Trophoblast cell (in vitro differentiated cells and primary cell): ENCODE measurements at regions not wholly inside any gene's neighbourhood (a gene's known extent, or its start where the extent isn't known, plus 50 kb on each side); places are given as distances from the start of the nearest gene placed in this dataset.
A peak's percentile ranks its signal among the peaks of the same experiment; 100 is the strongest.

Source experiments
- DNase-seq, 2 donors: peaks; one replicate each; pipeline ENCODE4 v3.0.0-alpha.2; 2016
- H2AFZ ChIP-seq: 2 replicates; pipeline ENCODE4 v1.6.1; 2013; ENCODE audit warnings: low read length, moderate library complexity, mild to moderate bottlenecking; ENCODE audit not compliant: insufficient read depth, poor library complexity
- H2AK5ac ChIP-seq: 2 replicates; pipeline ENCODE4 v1.6.1; 2013; ENCODE audit warnings: mild to moderate bottlenecking, low read length
- H2BK120ac ChIP-seq: 2 replicates; pipeline ENCODE4 v1.6.1; 2013; ENCODE audit warnings: low read length, mild to moderate bottlenecking, moderate library complexity; ENCODE audit not compliant: insufficient read depth, poor library complexity
- H2BK12ac ChIP-seq: 2 replicates; pipeline ENCODE4 v1.6.1; 2013; ENCODE audit warnings: mild to moderate bottlenecking, low read length, moderate library complexity
- H2BK5ac ChIP-seq: 2 replicates; pipeline ENCODE4 v1.6.1; 2013; ENCODE audit warnings: low read length, low read depth, moderate library complexity, mild to moderate bottlenecking; ENCODE audit not compliant: poor library complexity
- H3K14ac ChIP-seq: 2 replicates; pipeline ENCODE4 v1.6.1; 2013; ENCODE audit warnings: mild to moderate bottlenecking, low read length
- H3K18ac ChIP-seq: 2 replicates; pipeline ENCODE4 v1.6.1; 2013; ENCODE audit warnings: mild to moderate bottlenecking, low read length
- H3K23ac ChIP-seq: 2 replicates; pipeline ENCODE4 v1.6.1; 2013; ENCODE audit warnings: low read length
- H3K27ac ChIP-seq: 2 replicates; pipeline ENCODE4 v1.5.1; 2013; ENCODE audit warnings: low read depth, mild to moderate bottlenecking, inconsistent platforms, low read length, moderate library complexity
- H3K27me3 ChIP-seq: 2 replicates; pipeline ENCODE4 v1.6.1; 2013; ENCODE audit warnings: inconsistent platforms, mild to moderate bottlenecking, low read length, moderate library complexity; ENCODE audit not compliant: insufficient read depth
- H3K36me3 ChIP-seq, 2 experiments: 1 replicate in 1 of 2; 2 replicates in 1 of 2; pipeline ENCODE4 v1.6.1; 2013; ENCODE audit warnings: low read length in 2 of 2, mild to moderate bottlenecking in 2 of 2, moderate library complexity in 1 of 2; ENCODE audit not compliant: insufficient read depth in 2 of 2, control insufficient read depth in 1 of 2
- H3K4ac ChIP-seq: 2 replicates; pipeline ENCODE4 v1.6.1; 2013; ENCODE audit warnings: low read depth, mild to moderate bottlenecking, low read length, moderate library complexity
- H3K4me1 ChIP-seq, 2 experiments: 1 replicate in 1 of 2; 2 replicates in 1 of 2; pipeline ENCODE4 v1.6.1; 2013; ENCODE audit warnings: low read length in 2 of 2, mild to moderate bottlenecking in 2 of 2, moderate library complexity in 1 of 2; ENCODE audit not compliant: insufficient read depth in 2 of 2, control insufficient read depth in 1 of 2
- H3K4me2 ChIP-seq: 2 replicates; pipeline ENCODE4 v1.6.1; 2013; ENCODE audit warnings: inconsistent platforms, mild to moderate bottlenecking, low read length, moderate library complexity
- H3K4me3 ChIP-seq: 2 replicates; pipeline ENCODE4 v1.5.1; 2013; ENCODE audit warnings: mild to moderate bottlenecking, low read depth, low read length, inconsistent platforms
- H3K79me1 ChIP-seq: one replicate; pipeline ENCODE4 v1.6.1; 2013; ENCODE audit warnings: low read length
- H3K79me2 ChIP-seq: 2 replicates; pipeline ENCODE4 v1.6.1; 2013; ENCODE audit warnings: low read length, mild to moderate bottlenecking; ENCODE audit not compliant: control insufficient read depth, insufficient read depth, poor library complexity
- H3K9ac ChIP-seq: 2 replicates; pipeline ENCODE4 v1.6.1; 2013; ENCODE audit warnings: mild to moderate bottlenecking, low read length
- H3K9me3 ChIP-seq: 2 replicates; pipeline ENCODE4 v1.6.1; 2013; ENCODE audit warnings: low read depth, mild to moderate bottlenecking, control low read depth, inconsistent platforms, low read length; ENCODE audit not compliant: insufficient read depth
- H4K12ac ChIP-seq: 2 replicates; pipeline ENCODE4 v1.6.1; 2013; ENCODE audit warnings: low read depth, mild to moderate bottlenecking, low read length, moderate library complexity
- H4K8ac ChIP-seq: 2 replicates; pipeline ENCODE4 v1.6.1; 2013; ENCODE audit warnings: low read depth, mild to moderate bottlenecking, low read length, moderate library complexity
- H4K91ac ChIP-seq: one replicate; pipeline ENCODE4 v1.6.1; 2013; ENCODE audit warnings: low read depth, mild to moderate bottlenecking, low read length, moderate library complexity
- WGBS: extraction: QIAGEN DNeasy Blood & Tissue Kit; methylation state at CpG from one replicate; pipeline ENCODE4 v1.1.7; 2013; ENCODE audit warnings: missing lambda C conversion rate; ENCODE audit not compliant: insufficient read length, insufficient coverage; ENCODE audit errors: extremely low coverage; 5-methylcytosine and 5-hydroxymethylcytosine counted together

DNA sequence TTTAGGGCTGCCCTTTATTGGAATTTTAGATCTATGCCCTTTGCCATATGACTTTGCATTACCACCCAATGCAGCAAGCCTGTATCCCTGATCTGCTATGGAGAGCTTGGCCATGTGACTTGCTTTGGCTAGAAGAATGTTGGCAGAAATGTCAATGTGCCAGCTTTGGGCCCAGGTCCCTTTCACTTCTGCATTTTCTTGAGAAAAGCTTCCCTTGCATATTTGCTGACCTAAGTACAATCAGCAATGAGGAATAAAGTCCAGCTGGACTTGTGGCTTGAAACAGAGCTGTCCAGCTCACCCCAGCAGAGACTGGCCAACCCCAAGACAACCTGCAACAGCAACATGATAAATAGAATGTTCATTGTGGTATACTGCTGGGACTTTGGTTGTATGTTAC lies 135.9 kb downstream of the PAH start:
- H3K27me3 ChIP-seq, result no peaks in the 10 kb centered on the region
- H3K23ac ChIP-seq, result no peak overlapping the region
- no peak overlapping the region for H2AK5ac ChIP-seq
- no peak overlapping the region for H4K91ac ChIP-seq
- H3K4me3 ChIP-seq, result no peak overlapping the region
- H2AFZ ChIP-seq, result no peak overlapping the region
- H3K4me1 ChIP-seq, result no peaks in the 10 kb centered on the region
- H4K12ac ChIP-seq, result no peak overlapping the region
- no peak overlapping the region for H3K14ac ChIP-seq
- no peak overlapping the region for H2BK120ac ChIP-seq
- no peak overlapping the region for H3K27ac ChIP-seq
- H3K18ac ChIP-seq, result no peak overlapping the region
- H2BK12ac ChIP-seq, result no peak overlapping the region
- no peak for DNase-seq
- no peaks in the 10 kb centered on the region for H3K36me3 ChIP-seq
- H3K9me3 ChIP-seq, result no peaks in the 10 kb centered on the region
- no peak overlapping the region for H4K8ac ChIP-seq
- H3K4me2 ChIP-seq, result no peak overlapping the region
- H2BK5ac ChIP-seq, result no peak overlapping the region
- no peak overlapping the region for H3K4ac ChIP-seq
- H3K79me1 ChIP-seq, result no peaks in the 10 kb centered on the region
- no peak overlapping the region for H3K9ac ChIP-seq
- no peaks in the 10 kb centered on the region for H3K79me2 ChIP-seq

DNA sequence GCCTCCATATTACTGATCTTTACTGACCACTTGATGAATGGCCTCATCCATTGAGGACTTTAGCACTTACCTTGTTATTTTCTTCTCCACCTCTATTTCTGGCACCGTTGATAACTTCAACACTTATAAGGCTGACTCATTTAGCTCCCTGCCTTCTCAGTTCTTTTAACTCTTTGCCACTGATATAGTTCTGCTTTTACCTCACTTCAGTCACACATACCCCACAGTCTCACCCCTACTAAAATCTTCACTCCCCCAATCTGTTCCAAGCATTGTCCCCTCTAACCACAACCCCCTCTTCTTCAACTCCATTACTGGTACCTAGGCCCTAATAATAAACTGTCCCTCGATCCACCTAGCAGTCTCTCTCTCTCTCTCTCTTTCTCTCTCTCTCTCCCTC lies 141.0 kb downstream of the PAH start:
- no peak overlapping the region for H2BK120ac ChIP-seq
- no peaks in the 10 kb centered on the region for H3K9me3 ChIP-seq
- no CpG with 5 or more reads among the region's 2 CpGs for WGBS
- H4K91ac ChIP-seq, result no peak overlapping the region
- no peak overlapping the region for H3K4ac ChIP-seq
- no peak overlapping the region for H4K12ac ChIP-seq
- no peak overlapping the region for H2AK5ac ChIP-seq
- no peaks in the 10 kb centered on the region for H3K27me3 ChIP-seq
- no peaks in the 10 kb centered on the region for H3K36me3 ChIP-seq
- no peak overlapping the region for H2BK12ac ChIP-seq
- H3K4me3 ChIP-seq, result no peak overlapping the region
- H3K18ac ChIP-seq, result no peak overlapping the region
- H2AFZ ChIP-seq, result no peak overlapping the region
- H3K79me2 ChIP-seq, result no peaks in the 10 kb centered on the region
- H2BK5ac ChIP-seq, result no peak overlapping the region
- no peaks in the 10 kb centered on the region for H3K4me1 ChIP-seq
- H3K14ac ChIP-seq, result no peak overlapping the region
- no peak overlapping the region for H3K4me2 ChIP-seq
- H3K23ac ChIP-seq, result no peak overlapping the region
- no peak overlapping the region for H3K27ac ChIP-seq
- H4K8ac ChIP-seq, result no peak overlapping the region
- no peak for DNase-seq
- no peak overlapping the region for H3K9ac ChIP-seq
- no peaks in the 10 kb centered on the region for H3K79me1 ChIP-seq

DNA sequence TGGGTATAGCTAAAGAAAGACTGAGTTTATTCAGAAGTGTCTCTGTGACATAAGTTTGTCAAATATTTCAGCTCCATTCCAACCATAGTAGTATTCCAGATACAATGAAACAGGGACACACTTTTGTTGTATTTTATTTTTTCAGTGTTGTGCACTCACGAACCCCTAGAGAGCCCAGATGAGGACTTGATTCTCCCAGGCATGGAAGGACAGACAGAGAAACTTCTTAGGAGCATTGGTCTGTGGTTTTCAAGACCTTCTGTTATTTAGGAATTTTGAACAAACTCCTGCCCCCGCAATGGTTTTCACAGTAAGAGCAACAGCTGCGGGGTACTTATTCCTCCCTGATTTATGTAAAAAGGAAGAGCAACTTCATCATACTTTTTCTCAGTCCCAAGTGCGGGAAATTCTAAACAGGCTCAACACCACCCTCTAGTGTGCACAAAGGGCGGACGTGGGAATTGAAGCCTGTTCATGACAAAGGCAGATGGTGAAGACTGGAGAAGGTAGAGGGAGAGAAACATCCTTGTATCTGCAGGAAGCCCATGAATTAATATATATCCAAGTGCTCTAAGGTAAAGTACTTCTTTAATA lies 147.6 kb downstream of the PAH start:
- H4K91ac ChIP-seq, result no peak overlapping the region
- no peak overlapping the region for H3K9ac ChIP-seq
- H3K23ac ChIP-seq, result no peak overlapping the region
- no peaks in the 10 kb centered on the region for H3K36me3 ChIP-seq
- no peak overlapping the region for H3K27ac ChIP-seq
- no peak overlapping the region for H4K12ac ChIP-seq
- no peak overlapping the region for H2BK120ac ChIP-seq
- no peak overlapping the region for H3K18ac ChIP-seq
- H4K8ac ChIP-seq, result no peak overlapping the region
- H3K4ac ChIP-seq, result no peak overlapping the region
- no peaks in the 10 kb centered on the region for H3K27me3 ChIP-seq
- no peaks in the 10 kb centered on the region for H3K79me1 ChIP-seq
- no peak overlapping the region for H2AK5ac ChIP-seq
- H2BK5ac ChIP-seq, result no peak overlapping the region
- H3K4me1 ChIP-seq, result no peaks in the 10 kb centered on the region
- no peak overlapping the region for H3K4me2 ChIP-seq
- H3K4me3 ChIP-seq, result no peak overlapping the region
- no peak overlapping the region for H2AFZ ChIP-seq
- no peaks in the 10 kb centered on the region for H3K79me2 ChIP-seq
- DNase-seq, result peak; percentile 50 to 78
- WGBS, result no CpG with 5 or more reads among the region's 6 CpGs
- no peak overlapping the region for H3K14ac ChIP-seq
- H2BK12ac ChIP-seq, result no peak overlapping the region
- no peaks in the 10 kb centered on the region for H3K9me3 ChIP-seq

DNA sequence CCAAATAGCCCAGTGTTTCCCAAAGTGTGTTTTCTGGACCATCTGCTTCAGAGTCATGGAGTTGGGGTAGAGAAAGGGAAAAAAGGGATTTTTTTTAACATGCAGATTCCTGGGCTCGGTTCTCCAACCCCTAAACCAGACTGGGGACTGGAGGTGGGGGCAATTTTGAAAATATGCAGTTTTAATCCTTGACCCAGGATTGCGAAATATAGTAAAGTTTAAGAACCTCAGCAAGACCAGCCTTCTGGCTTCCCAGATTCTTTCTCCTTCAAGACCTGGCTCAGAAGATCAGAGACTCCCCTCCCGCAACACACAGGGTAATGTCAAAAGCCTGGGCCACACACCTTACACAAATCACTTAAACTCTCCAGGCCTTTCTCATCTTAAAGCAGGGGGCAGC lies 150.1 kb downstream of the PAH start:
- H3K4me3 ChIP-seq, result no peak overlapping the region
- no CpG with 5 or more reads among the region's 3 CpGs for WGBS
- no peak for DNase-seq

More for the DNA sequence above, 150.1 kb downstream of the PAH start:
- Histone ChIP-seq H3K4ac (no peak overlapping the region), H2BK5ac (no peak overlapping the region), H2AK5ac (no peak overlapping the region), H3K36me3 (no peaks in the 10 kb centered on the region), H2BK12ac (no peak overlapping the region), H3K4me1 (no peaks in the 10 kb centered on the region), H3K9ac (no peak overlapping the region), H3K79me2 (no peaks in the 10 kb centered on the region), H3K23ac (no peak overlapping the region), H4K8ac (no peak overlapping the region), H4K12ac (no peak overlapping the region), H3K4me2 (no peak overlapping the region), H2AFZ (no peak overlapping the region), H3K9me3 (no peaks in the 10 kb centered on the region), H2BK120ac (no peak overlapping the region), H3K27me3 (no peaks in the 10 kb centered on the region), H3K79me1 (no peaks in the 10 kb centered on the region), H3K27ac (no peak overlapping the region), H3K18ac (no peak overlapping the region), H4K91ac (no peak overlapping the region), H3K14ac (no peak overlapping the region)
